ENCODE measurements at regions not wholly inside any gene's neighbourhood (a gene's known extent, or its start where the extent isn't known, plus 50 kb on each side); places are given as distances from the start of the nearest gene placed in this dataset.

DNA sequence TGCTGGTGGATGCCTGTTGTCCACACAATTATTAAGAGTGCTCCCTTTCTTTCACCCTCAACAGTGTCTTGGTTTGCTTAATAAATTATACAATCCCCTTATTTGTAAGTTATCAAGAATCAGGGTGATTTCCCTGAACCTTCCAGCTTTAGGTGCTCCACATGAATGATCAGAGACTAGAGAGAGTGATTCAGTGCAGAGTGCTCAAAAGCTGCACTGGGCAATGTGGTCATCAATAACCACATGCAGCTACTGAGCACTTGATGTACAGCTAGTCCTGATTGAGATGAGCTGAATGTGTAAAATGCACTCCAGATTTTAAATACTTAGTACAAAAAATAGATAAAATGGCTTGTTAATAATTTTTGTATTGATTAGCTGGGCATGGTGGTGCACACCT lies 76.8 kb upstream of the TRIO start:
- in situ Hi-C loops (cut with MboI; ENCODE audit: low pct_unique_long_range_greater_than_20kb, low sequenced_read_pairs, unreplicated experiment) = no loop called here
- no peak for DNase-seq (ENCODE audit: low spot score)
- TF ChIP-seq CTCF (IDR thresholded peaks at IDR 0.05; ENCODE audit: extremely low read depth, insufficient read depth, missing control alignments) = no peak

DNA sequence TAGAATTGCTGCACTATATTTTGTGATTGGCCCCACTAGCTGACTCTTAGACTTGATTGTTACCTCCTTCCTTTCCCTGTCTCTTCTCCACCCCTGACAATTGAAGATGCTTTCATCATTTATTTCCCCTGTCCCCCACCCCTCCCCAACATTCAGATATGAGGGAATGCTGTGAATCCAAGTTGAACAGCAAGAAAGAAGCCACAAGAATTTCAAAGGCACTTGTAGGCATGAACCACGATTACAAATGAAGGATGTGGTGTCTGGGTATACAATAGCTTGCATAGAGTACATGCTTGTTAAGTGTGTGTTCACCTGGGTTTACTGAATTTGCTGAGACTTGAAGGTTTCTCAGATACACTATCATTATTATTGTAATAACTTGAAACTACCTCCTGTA lies 78.3 kb upstream of the TRIO start:
- in situ Hi-C loops (cut with MboI; ENCODE audit: low pct_unique_long_range_greater_than_20kb, low sequenced_read_pairs, unreplicated experiment) = no loop called here
- no peak for TF ChIP-seq CTCF (IDR thresholded peaks at IDR 0.05; ENCODE audit: extremely low read depth, insufficient read depth, missing control alignments)
- DNase-seq (ENCODE audit: low spot score) = no peak

- no peak for TF ChIP-seq CTCF (IDR thresholded peaks at IDR 0.05; ENCODE audit: extremely low read depth, insufficient read depth, missing control alignments)
- DNase-seq (ENCODE audit: low spot score) = no peak
- in situ Hi-C loops (cut with MboI; ENCODE audit: low pct_unique_long_range_greater_than_20kb, low sequenced_read_pairs, unreplicated experiment) = no loop called here
These were observed 79.5 kb upstream of the TRIO start for GRCh38 chr5:14063691-14064090.

- DNase-seq (ENCODE audit: low spot score) = no peak
- no peak for TF ChIP-seq CTCF (IDR thresholded peaks at IDR 0.05; ENCODE audit: extremely low read depth, insufficient read depth, missing control alignments)
- in situ Hi-C loops (cut with MboI; ENCODE audit: low pct_unique_long_range_greater_than_20kb, low sequenced_read_pairs, unreplicated experiment) = no loop called here
These were observed 80.0 kb upstream of the TRIO start for GRCh38 chr5:14063138-14063537.

DNA sequence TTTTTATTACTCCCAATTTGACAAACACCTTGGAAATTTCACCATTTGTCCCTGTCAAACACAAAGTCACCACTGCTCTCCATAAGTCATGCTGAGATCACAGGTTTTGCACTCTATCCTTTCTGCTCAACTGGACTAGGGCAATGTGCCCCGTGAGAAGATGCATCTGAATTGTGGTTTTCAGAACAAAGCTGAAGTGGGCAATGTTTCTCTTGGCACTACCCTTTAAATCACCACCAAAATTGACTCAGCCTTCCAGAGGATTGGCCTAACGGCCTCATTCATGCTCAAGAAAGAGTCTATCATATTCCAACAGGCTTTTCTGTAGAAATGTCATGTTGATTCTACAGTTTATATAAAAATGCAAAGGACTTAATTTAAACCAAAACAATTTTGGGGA lies 81.0 kb upstream of the TRIO start:
- no peak for DNase-seq (ENCODE audit: low spot score)
- no peak for TF ChIP-seq CTCF (IDR thresholded peaks at IDR 0.05; ENCODE audit: extremely low read depth, insufficient read depth, missing control alignments)
- in situ Hi-C loops (cut with MboI; ENCODE audit: low pct_unique_long_range_greater_than_20kb, low sequenced_read_pairs, unreplicated experiment) = no loop called here

- no peak for TF ChIP-seq CTCF (IDR thresholded peaks at IDR 0.05; ENCODE audit: extremely low read depth, insufficient read depth, missing control alignments)
- in situ Hi-C loops (cut with MboI; ENCODE audit: low pct_unique_long_range_greater_than_20kb, low sequenced_read_pairs, unreplicated experiment) = no loop called here
- DNase-seq (ENCODE audit: low spot score) = no peak
These were observed 82.0 kb upstream of the TRIO start for GRCh38 chr5:14061106-14061505.

- no peak for DNase-seq (ENCODE audit: low spot score)
- in situ Hi-C loops (cut with MboI; ENCODE audit: low pct_unique_long_range_greater_than_20kb, low sequenced_read_pairs, unreplicated experiment) = no loop called here
- no peak for TF ChIP-seq CTCF (IDR thresholded peaks at IDR 0.05; ENCODE audit: extremely low read depth, insufficient read depth, missing control alignments)
These were observed 82.9 kb upstream of the TRIO start for GRCh38 chr5:14060218-14060617.

Data from GM13977 (cell line).